PC-3 (cell line): ENCODE measurements at regions not wholly inside any gene's neighbourhood (a gene's known extent, or its start where the extent isn't known, plus 50 kb on each side); places are given as distances from the start of the nearest gene placed in this dataset.
"Not testable (repeated sequence)": the region's sequence is repeated elsewhere in the genome, so short reads cannot be mapped to it uniquely, and the experiment has no call there.

Source experiments
- ATAC-seq: fragments of 200-7000 bp; cut with Tn5 transposase; 2 replicates; pipeline ENCODE4 v1.9.1; 2020; ENCODE audit warnings: mild to moderate bottlenecking, moderate library complexity
- BruUV-seq: library from RNA; stranded (reverse); fragments of 400-500 nt; replicated peaks from 2 replicates; lab custom pipeline; 2021; lab: Mats Ljungman, UMichigan
- CTCF ChIA-PET: fragments of 300-600 bp; sonication (Branson Sonifier 250); formaldehyde crosslinking; loops from one replicate; lab custom pipeline; 2022; ENCODE audit warnings: antibody characterized with exemption; lab: Charles Lee
- POLR2A ChIA-PET: fragments of 300-600 bp; sonication (Branson Sonifier 250); formaldehyde crosslinking; loops from one replicate; lab custom pipeline; 2022; ENCODE audit warnings: antibody characterized with exemption; ENCODE audit not compliant: unreplicated experiment; lab: Charles Lee
- DNase-seq: peaks from one replicate; pipeline ENCODE4 v3.0.0-alpha.2; 2015
- H2AFZ ChIP-seq: fragments of 300-600 bp; sonication (generic); 2 replicates; pipeline ENCODE4 v1.6.0; 2016; ENCODE audit warnings: antibody characterized with exemption, low read length
- H3F3A ChIP-seq: fragments of 300-600 bp; sonication (generic); one replicate; pipeline ENCODE4 v1.6.0; 2017; ENCODE audit warnings: antibody characterized with exemption, low read length, control low read depth, mild to moderate bottlenecking; ENCODE audit not compliant: unreplicated experiment
- H3K27ac ChIP-seq: fragments of 300-600 bp; sonication (generic); 2 replicates; pipeline ENCODE4 v1.5.1; 2016; ENCODE audit warnings: mild to moderate bottlenecking, low read length
- H3K27me3 ChIP-seq: fragments of 300-600 bp; sonication (generic); 2 replicates; pipeline ENCODE4 v1.6.1; 2016; ENCODE audit warnings: low read length, mixed read lengths
- H3K36me3 ChIP-seq: fragments of 300-600 bp; sonication (generic); 2 replicates; pipeline ENCODE4 v1.6.1; 2016; ENCODE audit warnings: low read depth, mixed run types, low read length, mixed read lengths
- H3K4me1 ChIP-seq: fragments of 300-600 bp; sonication (generic); 2 replicates; pipeline ENCODE4 v1.5.1; 2016; ENCODE audit warnings: low read length; ENCODE audit not compliant: insufficient read depth
- H3K4me2 ChIP-seq: fragments of 300-600 bp; sonication (generic); 2 replicates; pipeline ENCODE4 v1.6.0; 2016; ENCODE audit warnings: low read length
- H3K4me3 ChIP-seq: fragments of 300-600 bp; sonication (generic); 2 replicates; pipeline ENCODE4 v1.5.1; 2016; ENCODE audit warnings: mild to moderate bottlenecking, low read length, mixed read lengths
- H3K79me2 ChIP-seq: fragments of 300-600 bp; sonication (generic); 2 replicates; pipeline ENCODE4 v1.6.1; 2017; ENCODE audit warnings: low read length, mixed read lengths
- H3K9ac ChIP-seq: fragments of 300-600 bp; sonication (generic); 2 replicates; pipeline ENCODE4 v1.6.0; 2016; ENCODE audit warnings: mild to moderate bottlenecking, low read length
- H3K9me2 ChIP-seq: fragments of 300-600 bp; sonication (generic); replicated peaks from 2 replicates; pipeline ENCODE4 v1.6.1; 2016; ENCODE audit warnings: mixed run types, low read length, mixed read lengths
- H3K9me3 ChIP-seq: fragments of 300-600 bp; sonication (generic); 2 replicates; pipeline ENCODE4 v1.6.1; 2016; ENCODE audit warnings: low read length, mixed read lengths
- H4K20me1 ChIP-seq: fragments of 300-600 bp; sonication (generic); 2 replicates; pipeline ENCODE4 v1.6.1; 2016; ENCODE audit warnings: low read length, mixed read lengths
- EZH2 ChIP-seq: fragments of 300-600 bp; sonication (generic); IDR thresholded peaks from one replicate; pipeline ENCODE4 v1.6.1; 2017; ENCODE audit warnings: antibody characterized with exemption, mild to moderate bottlenecking, low read length; ENCODE audit not compliant: unreplicated experiment
- EZH2phosphoT487 ChIP-seq: fragments of 300-600 bp; sonication (generic); IDR thresholded peaks from 2 replicates; pipeline ENCODE4 v1.6.1; 2018; ENCODE audit warnings: mild to moderate bottlenecking, antibody characterized with exemption, low read length, borderline replicate concordance
- intact Hi-C: fragments of 100-400 bp; cut with micrococcal nuclease; formaldehyde crosslinking; loops from 2 replicates; pipeline ENCODE4 v1.9.0; 2023
- TF ChIP-seq, protein P1 (sequence below): fragments of 300-600 bp; sonication (generic); conservative IDR thresholded peaks from 2 replicates; pipeline ENCODE4 v1.5.1; 2017; ENCODE audit warnings: antibody characterized with exemption, low read depth, mild to moderate bottlenecking, low read length

DNA sequence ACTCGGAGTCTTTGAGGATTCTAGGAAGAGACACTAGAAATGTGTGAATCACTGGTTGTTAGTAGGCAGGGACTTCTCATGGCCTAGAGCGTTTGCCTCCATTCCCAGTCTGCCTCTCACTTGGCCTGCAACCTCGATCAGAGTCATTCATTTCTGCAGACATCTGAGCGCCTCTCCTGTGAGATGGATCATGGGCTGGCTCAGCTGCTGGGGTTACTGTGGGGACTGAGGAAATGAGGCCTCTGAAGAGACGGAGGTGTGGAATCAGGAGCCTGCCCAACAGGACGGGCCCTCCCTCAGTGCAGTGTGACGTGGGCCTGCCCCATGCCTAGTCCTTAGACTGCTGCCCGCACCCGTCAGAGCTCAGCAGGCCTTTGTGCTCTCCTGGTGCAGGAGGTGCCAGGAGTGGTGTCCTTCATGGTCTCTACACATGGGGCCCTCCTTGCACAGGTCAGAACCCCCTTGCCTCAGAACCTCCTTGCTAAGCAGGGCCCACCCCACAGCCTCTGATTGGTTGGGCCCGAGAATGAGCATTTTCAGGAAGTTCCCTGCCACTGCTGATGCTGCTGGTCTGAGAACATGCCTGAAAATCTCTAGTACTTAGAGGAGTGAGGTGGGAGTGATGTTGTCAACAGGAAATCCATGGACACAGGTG lies 99.4 kb downstream of the NPIPB11 start:
- no peak overlapping the region for H3K4me2 ChIP-seq
- no peak for ATAC-seq
- ChIA-PET CTCF (no interaction called here), POLR2A (no interaction called here)
- H4K20me1 ChIP-seq = no peaks in the 10 kb centered on the region
- no peak overlapping the region for H3K4me3 ChIP-seq
- no peaks in the 10 kb centered on the region for H3F3A ChIP-seq
- H2AFZ ChIP-seq = no peak overlapping the region
- H3K27me3 ChIP-seq = no peaks in the 10 kb centered on the region
- TF ChIP-seq EZH2phosphoT487 = no peak
- TF ChIP-seq EZH2 = no peak
- TF ChIP-seq, protein P1, sequence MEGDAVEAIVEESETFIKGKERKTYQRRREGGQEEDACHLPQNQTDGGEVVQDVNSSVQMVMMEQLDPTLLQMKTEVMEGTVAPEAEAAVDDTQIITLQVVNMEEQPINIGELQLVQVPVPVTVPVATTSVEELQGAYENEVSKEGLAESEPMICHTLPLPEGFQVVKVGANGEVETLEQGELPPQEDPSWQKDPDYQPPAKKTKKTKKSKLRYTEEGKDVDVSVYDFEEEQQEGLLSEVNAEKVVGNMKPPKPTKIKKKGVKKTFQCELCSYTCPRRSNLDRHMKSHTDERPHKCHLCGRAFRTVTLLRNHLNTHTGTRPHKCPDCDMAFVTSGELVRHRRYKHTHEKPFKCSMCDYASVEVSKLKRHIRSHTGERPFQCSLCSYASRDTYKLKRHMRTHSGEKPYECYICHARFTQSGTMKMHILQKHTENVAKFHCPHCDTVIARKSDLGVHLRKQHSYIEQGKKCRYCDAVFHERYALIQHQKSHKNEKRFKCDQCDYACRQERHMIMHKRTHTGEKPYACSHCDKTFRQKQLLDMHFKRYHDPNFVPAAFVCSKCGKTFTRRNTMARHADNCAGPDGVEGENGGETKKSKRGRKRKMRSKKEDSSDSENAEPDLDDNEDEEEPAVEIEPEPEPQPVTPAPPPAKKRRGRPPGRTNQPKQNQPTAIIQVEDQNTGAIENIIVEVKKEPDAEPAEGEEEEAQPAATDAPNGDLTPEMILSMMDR = no peak
- intact Hi-C loops = no loop called here
- H3K36me3 ChIP-seq = no peaks in the 10 kb centered on the region
- H3K9ac ChIP-seq = peak overlapping the region; percentile 20; the same call in 1 of the 2 replicates
- DNase-seq = no peak
- H3K4me1 ChIP-seq = peaks cover 11% of the 10 kb centered on the region; the same call in 1 of the 2 replicates
- peak overlapping the region; percentile 41 for H3K27ac ChIP-seq
- no TSS peak for BruUV-seq
- H3K79me2 ChIP-seq = no peaks in the 10 kb centered on the region
- no peaks in the 10 kb centered on the region for H3K9me3 ChIP-seq
- no peaks in the 10 kb centered on the region for H3K9me2 ChIP-seq

DNA sequence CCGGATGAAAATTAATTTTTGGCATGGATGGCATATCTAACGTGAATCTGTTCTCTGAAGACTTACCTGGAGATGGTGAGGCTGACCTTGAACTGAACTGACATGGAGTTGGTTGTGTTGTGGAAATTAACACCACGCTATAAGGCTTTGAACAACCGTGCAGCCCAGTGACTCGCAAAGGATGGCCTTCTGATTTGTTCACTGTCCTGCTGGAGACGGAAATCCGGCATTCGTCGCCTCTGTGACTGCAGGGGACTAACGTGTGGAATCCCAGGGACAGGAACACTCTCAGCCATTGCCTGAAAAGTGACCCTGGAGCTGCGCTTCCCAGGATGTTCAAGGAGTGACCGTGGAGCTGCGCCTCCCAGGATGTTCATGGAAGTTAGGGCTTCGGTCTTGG lies 100.3 kb downstream of the NPIPB11 start:
- TF ChIP-seq EZH2 = no peak
- TF ChIP-seq, protein P1 = no peak
- TF ChIP-seq EZH2phosphoT487 = no peak
- Histone ChIP-seq H3F3A (no peaks in the 10 kb centered on the region), H3K36me3 (no peaks in the 10 kb centered on the region), H2AFZ (no peak overlapping the region), H3K4me2 (no peak overlapping the region), H3K27me3 (no peaks in the 10 kb centered on the region), H3K9ac (no peak overlapping the region), H3K4me1 (peaks cover 11% of the 10 kb centered on the region; the same call in 1 of the 2 replicates), H3K4me3 (no peak overlapping the region), H3K9me2 (no peaks in the 10 kb centered on the region), H3K79me2 (no peaks in the 10 kb centered on the region), H3K27ac (no peak overlapping the region), H4K20me1 (no peaks in the 10 kb centered on the region), H3K9me3 (no peaks in the 10 kb centered on the region)
- ChIA-PET POLR2A (no interaction called here), CTCF (no interaction called here)
- ATAC-seq = no peak
- BruUV-seq = no TSS peak
- intact Hi-C loops = no loop called here
- no peak for DNase-seq

DNA sequence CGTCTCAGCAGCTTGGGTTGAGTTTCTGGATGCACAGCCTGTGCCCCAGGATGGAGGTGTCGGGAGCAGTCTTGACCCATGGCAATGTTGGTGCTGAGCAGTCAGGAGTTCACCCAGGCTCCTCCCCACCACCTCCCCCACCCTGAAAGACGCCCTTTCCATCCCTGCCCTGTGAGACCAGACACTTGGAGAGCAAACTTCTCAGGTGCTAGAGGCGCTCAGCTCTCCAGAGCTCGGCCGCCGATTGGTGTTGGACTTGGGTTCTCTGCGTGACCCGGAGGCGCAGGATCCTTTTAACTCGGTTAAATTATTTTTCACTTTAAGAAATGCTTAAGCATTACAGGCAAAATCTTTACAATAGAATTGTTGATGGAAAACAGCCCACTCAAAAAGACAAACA lies 101.5 kb downstream of the NPIPB11 start:
- H3K4me2 ChIP-seq, DNase-seq, H3K27ac ChIP-seq, POLR2A ChIA-PET, H3K27me3 ChIP-seq, H4K20me1 ChIP-seq, H2AFZ ChIP-seq, intact Hi-C loops, H3F3A ChIP-seq, BruUV-seq, H3K79me2 ChIP-seq, H3K9me2 ChIP-seq, ATAC-seq, H3K4me3 ChIP-seq, H3K9ac ChIP-seq, H3K9me3 ChIP-seq, CTCF ChIA-PET, H3K36me3 ChIP-seq: not testable (repeated sequence)
- peaks cover 11% of the 10 kb centered on the region; the same call in 1 of the 2 replicates for H3K4me1 ChIP-seq
